ENCODE measurements at regions not wholly inside any gene's neighbourhood (a gene's known extent, or its start where the extent isn't known, plus 50 kb on each side); places are given as distances from the start of the nearest gene placed in this dataset.

DNA sequence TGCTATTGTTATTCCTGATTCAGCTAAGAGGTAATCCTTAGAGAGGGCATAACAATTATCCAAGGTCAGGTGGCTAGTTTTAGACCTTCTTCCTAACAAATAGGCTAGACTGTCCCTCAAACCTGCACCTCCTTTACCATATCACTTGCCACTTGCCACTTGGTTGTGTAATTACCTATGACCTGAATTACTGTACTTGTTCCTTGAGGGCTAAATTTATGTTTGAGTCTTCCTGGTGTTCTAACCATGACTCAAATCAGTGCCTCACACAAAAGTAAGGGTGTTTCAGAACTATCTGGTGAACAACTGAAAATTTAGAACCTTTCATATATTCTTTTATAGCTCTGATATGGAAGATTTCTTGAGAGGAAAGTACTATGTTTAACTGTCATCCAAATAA, 365.8 kb upstream of the SEMA6D start:
- DNase-seq = no peak

DNA sequence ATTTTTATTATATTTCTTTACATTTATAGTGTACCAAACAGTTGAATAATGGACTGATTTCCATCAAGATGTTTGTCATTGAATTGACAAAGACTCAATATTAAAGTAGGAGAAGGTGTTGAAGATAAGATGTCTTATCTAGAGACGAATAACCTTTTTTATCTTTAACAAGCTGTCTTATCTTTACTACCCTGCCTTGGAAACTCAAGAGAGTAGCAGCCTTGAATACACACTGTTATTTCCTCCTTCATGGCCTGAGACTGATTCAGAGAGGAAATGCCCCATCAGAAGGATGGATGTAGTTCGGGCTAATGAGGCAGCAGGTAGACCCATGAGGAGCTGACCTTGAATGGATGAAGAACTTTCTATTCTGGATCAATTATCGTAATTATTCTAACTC, 365.1 kb upstream of the SEMA6D start:
- DNase-seq = no peak

DNA sequence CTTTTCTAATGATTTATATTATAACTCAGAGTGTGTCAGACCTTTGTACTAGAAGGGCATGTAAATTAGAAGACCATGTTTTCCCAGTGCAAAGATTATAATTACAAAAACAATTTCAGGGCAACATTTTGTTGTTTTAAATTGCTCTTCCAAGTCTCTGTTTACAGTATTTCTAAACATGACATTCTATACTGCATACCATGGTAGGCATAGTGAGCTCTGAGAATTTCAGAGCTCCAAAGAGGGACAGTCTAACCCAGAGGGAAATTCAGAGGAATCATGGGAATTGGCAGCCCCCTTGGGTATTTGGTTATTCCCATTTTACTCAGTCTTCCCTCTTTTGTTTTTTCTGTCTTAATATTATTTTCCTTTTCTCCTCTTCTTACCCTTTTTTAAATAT, 361.5 kb upstream of the SEMA6D start:
- no peak for DNase-seq

DNA sequence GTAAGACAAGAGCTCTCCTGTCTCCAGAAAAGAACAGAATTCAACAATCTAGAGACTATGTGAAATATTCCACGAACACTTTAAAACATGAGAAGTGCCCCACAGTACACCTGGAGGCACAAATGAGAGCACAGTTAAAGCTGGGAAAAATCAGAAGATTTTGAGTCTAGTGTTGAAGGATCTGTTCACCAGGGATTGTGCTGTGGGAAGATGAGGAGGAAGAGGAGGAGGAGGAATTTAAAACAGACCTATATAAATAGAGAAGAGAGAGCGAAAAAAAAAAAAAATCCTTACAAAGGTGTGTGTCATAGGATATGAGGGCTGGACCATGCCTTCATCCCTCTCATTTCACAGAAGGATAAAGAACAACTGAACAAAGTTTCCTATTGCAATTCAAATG, 361.0 kb upstream of the SEMA6D start:
- DNase-seq = no peak

DNA sequence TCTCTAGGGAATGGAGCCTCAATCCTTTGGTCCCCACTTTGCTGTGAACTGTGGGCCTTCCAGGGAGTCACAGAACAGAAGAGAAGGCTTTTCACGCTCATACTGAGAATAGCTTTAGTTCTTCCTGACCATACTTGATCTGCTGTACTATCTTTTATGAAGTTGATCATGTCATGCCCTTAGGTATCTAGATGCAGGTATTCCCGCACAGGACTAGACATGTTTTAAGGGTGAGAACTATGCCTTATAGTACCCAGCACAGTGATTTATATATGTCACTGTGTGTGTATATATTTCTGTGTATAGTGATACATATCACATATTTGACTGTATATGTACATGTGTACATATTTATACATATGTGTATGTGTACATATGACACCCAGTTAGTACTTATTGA, 358.4 kb upstream of the SEMA6D start:
- DNase-seq = no peak

DNA sequence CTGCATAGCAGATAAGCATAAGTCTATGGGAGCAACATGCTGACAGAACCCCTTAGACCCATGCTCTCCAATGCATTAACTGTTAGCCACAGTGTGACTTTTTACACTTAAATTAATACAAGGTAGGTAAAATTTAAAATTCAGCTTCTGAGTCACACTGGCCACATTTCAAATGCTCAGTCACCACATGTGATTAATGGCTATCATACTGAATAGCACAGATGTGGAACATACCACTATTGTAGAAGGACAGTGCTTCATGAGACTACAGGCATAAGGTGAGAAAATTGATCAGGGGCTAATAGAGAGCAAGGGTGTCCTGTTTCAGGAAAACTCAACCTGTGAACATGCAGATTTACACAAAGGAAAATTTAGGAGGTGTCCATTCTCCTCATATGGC, 357.0 kb upstream of the SEMA6D start:
- no peak for DNase-seq

DNA sequence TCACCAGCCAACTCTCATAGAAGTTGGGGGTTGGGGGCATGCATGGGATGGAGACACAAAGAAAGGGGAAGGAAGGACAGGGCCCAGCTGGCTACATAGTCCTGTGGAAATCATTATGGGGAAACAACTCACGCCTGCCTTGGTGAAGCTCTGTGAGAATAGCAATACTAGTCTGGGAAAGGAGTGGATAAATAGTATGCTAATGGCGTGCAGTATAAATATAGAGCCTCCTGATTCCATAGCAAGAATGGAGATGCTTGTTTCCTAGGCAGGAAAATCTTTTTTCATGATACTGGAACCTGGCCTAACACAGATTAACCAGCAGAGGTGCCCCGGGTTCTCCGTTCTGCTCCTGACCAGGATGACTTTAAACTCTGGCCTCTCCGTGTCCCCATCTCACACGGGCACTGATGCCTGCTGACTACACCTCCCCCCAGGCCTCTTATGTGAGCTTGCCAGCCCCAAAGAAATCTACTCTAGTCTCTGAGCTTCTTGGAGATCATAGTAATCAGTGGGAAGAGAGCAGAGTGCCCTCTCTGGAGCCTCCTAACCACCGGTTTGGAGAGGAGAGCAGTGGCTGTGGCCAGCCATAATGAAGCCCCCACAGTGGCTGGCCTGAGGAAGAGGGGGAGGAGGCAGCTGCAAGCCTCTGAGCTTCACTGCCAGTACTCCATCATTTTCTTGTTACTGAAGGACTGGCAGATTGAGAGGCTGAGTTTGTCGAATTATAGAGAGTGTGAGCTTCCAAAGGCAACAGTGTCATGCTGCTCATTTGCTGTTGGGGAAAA, 355.0 kb upstream of the SEMA6D start:
- no peak for DNase-seq

DNA sequence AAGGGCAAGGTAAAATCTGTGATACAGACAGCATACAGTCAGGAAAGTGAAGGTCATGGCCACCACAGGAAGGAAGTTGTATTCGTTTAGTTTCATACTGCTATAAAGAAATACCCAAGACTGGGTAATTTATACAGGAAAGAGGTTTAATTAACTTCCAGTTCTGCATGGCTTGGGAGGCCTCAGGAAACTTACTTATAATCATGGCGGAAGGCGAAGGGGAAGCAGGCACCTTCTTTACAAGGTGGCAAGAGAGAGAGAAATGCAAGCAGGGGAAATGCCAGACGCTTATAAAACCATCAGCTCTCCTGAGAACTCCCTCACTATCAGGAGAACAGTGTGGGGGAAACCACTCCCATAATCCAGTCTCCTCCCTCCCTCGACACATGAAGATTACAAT, 353.7 kb upstream of the SEMA6D start:
- DNase-seq = no peak

DNA sequence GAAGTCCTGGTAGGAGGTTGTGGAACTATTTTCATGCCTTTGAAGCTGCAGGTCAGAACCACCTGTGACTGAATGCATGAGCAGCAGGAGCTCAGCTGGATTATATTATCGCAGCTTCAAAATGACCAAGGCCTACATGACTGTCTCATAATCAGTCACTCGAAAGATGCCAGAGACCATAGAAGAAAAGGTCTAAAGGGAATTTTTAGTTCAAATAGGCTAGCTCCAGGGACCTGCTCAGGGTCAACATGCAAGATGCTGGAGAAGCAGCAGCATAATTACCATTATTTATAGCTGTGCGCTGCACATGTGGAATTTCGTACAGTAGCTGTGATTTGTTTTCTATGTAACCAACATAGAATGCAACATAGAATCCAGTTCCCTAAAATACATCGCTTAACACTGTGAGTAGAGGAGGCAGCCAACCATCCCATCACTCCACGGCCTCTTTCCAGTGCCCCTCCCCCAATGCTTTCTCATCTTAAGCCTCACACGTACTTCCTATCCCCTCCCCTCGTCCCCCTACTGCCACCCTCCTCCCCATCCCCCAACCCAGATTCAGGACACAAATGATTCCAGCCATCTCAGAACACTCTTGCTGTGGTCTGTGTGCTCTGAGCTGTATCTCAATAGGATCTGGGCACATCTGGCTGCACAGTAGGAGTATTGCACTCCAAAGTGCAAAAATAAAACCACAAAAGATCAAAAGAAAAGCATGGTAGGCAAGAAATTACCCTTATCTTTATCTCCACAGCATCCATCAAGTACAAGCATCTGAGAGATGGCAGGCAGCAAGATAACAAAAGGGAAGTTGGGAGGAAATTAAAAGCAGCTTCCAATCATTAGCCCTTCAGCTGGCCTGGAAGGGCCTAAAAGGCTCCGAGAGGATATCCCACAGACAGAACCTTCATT, 352.8 kb upstream of the SEMA6D start:
- no peak for DNase-seq

DNA sequence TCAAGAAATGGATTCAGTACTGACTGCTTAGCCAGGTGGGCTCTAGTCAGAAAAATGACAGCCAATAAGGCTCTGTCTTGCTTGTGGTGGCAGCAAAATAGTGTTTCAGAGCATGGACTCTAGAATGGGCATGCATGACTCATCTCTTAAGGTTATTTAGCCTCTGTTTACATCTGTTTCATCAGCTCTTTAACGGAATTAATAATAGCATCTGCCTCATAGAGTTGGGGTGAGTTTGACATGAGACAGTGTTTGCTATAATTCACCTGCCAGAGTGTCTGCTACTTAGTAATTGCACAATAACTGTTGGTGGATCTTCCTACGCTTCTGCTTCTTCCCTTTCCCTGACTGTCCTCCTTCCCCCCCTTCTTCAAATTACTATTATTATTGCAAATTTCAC, 350.4 kb upstream of the SEMA6D start:
- DNase-seq = no peak

DNA sequence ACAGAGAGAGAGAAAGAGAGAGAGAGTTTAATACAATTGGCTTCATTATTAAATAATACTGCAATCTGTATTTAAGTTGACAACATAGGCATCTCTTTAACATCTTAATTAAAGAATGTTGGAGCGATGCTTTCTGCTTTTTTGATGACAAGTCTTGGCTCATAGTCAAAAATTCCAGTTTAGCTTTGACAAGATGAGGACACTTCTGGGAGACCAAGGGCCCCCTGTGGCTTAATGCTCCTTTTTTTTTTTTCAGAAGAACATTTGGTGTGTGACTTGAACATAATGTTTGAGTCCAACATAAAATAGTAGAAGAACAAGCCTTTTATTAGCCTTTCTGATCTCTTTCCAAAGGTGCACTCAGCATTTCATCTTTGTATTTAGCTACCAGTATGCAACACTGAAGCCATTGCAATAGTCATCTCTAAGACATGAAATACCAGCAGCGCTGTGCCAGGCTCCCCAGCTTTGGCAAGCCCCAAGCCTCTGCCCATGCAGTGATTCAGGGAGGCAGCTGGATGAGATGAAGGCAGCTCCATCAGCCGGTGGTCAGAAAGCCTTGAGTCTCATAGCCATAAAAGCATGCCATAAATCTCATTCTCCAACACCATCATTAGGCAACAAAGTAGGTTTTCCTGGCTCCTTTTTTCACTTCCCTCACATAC, 349.4 kb upstream of the SEMA6D start:
- DNase-seq = no peak

DNA sequence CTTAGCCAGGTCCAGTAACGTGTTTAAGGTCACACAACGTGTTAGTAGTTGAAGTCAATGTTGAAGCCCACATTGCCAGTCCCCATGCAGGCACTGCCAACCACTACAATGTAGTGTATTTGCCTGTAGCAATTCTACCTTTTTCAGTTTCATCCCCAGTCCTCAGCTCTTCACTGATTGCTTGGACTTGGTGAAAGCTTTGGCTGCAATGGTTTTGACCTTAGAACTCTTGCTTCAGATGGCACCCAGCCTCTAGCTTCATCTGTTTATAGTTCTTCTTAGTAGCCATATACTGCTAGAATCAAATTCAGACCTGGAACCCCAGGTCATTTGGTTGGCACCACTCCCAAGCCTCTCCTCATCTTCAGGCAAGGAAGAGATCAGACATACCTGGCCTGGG, 345.4 kb upstream of the SEMA6D start:
- no peak for DNase-seq

DNA sequence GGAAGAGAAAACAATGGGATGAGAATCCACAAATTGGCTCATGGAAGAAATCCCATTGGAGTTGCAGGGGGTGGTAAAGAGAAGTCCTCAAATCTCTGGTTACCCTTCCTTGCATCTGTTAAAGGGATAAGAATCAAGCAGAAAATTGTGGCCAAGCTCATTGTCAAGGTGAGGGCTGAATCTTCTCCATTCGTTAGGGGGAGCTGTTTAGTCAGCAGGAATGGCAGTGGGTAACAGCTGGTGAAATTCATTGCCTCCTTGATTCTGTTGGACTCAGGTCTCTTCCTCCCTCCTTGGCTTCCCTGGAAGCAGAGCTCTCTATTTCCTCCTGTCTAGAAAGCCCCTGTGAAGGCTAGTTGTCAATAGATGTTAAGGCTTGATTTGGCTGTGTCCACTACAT, 343.1 kb upstream of the SEMA6D start:
- no peak for DNase-seq

DNA sequence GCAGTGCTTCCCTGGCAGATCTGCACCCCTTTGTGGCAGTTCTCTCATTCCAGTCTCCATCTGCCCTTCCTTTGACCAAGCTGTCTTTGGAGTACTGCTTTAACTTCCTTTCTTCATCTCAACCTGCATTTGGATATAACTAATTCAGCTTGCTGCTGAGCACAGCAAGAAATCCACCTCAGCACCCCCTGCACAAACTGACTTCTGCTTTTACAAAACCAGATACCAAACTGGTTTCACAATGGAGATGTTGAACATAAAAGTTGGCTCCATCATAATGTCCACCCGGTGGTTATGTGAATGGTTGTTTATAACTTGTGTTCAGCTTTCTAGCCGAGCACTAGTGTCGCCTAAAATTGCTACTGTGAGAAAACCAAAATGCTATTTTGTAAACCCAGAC, 341.1 kb upstream of the SEMA6D start:
- DNase-seq = no peak

DNA sequence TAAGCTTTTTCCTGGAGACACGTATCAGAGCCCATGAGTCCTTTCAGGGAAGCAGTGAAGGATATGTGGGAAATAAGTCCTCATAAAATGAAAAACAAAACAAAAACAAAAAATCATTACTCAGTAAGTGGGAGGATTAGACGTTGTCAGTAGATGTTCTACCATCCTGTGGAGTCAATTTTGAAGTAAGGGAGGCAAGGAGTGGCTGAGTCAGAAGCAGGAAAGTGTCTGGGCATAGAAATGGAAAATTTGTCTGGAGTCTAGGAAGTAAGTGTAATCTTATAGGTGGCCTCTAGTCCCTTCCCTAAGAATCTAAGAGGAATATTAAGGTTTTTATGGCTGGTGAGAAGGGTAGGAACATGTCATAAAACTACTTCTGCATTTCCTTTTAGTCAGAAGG, 339.8 kb upstream of the SEMA6D start:
- DNase-seq = no peak

DNA sequence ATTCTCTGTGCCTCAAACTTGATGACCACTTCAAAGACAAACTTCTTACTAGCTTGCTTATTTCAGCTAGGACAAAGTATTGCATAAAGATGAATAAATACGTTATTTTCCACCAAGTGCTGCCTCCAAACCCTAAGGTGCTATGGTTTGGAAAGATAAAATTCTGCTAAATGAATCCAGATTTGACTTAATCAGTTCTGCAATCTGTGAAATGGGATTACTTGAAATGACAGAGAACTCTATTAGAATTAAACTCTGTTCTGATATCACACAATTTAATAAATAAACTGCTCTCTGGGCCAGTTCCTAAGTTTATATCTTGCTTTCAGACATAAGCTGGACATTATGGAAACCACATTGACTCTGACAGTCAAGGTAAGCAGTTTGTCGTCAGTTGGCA, 338.8 kb upstream of the SEMA6D start:
- no peak for DNase-seq

DNA sequence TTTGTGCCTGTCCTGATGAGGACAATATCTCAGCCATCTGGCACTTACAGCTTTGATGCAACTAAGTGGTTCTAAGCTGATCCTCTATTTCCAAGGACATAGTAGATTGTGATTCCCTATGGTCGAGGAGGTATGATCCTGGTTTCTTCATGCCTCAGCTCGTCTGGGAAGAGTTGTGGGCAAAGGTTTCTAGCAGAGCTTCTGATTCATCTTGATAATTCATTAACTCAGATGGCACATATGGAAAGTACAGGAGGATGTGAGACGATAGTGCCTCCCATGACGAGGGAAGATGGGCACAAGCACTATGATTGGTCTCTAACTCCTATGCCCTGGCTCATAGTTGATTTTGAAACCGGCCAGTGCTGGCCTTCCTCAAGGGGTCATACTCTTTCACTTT, 334.2 kb upstream of the SEMA6D start:
- no peak for DNase-seq

DNA sequence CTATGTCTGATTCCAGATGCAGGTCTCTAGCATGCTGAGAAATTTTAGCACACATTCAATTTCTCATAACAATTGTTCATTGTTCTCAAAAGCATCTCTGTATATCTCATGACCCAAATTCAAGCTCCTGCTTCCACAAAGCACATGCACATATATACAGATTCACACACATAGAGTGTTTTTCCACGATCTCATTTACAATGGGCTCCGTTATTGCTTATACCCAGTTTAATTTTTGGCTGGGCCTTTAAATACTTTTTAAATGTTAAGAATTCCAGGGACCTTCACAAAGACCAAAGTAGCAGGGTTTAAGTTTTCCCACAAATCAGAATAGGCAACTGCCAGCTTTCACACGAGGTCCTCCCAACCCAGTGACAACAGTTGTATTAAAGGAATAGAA, 333.5 kb upstream of the SEMA6D start:
- DNase-seq = no peak

DNA sequence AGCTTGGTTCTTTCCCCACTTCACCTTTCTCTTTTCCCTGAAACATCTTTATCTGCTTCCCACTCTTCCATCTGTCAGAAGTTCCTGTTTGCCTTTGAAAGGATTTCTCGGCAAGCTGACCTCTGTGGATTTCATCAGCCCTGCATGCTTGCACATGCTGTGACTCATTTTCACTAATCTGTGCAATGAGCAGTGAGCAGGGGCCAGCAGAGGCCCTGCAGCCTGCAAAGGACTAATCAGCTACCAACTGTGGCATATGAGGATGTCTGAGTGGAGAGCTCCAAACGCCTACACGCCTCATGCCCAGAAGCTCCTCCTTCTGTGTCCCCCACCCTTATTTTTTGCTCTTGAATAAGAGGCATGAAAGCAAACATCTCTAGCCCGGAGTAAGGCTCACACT, 333.0 kb upstream of the SEMA6D start:
- DNase-seq = no peak

DNA sequence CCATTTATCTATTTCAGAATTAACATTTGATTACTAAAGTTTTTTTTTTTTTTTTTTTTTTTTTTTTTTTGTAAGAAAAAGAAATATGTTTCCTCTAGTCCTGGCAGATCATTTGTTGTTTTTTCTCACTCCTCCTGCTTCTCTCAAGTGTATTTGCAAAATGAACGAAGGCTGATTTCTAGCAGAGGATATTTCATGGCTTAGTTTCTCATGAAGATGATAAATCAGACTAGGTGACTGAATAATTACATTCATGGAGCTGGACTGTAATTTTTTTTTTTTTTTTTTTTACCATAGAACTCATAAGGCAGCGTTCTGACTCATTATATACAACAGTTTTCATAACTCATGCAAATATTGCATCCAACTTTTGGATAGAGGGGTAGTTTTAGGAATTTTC, 332.5 kb upstream of the SEMA6D start:
- DNase-seq = no peak

DNA sequence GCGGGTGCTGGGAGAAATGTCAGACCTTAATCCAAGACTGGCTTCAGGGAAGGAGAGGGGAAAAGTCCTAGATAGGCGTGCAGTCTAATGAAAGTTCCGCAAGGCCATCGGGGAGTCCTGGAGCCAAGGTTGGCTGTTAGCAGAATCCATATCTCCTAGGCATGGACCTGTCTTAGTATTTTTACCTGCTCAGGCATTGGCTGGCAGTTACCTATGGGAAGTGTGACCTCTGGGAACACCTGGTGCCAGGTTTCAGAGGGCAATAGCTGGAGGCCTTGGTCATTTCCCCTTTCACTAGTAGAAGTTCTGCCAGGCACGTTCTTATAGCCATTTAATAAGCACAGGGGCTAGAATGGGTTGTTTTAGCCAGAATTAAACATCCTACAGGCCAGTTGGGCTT, 330.8 kb upstream of the SEMA6D start:
- DNase-seq = no peak

DNA sequence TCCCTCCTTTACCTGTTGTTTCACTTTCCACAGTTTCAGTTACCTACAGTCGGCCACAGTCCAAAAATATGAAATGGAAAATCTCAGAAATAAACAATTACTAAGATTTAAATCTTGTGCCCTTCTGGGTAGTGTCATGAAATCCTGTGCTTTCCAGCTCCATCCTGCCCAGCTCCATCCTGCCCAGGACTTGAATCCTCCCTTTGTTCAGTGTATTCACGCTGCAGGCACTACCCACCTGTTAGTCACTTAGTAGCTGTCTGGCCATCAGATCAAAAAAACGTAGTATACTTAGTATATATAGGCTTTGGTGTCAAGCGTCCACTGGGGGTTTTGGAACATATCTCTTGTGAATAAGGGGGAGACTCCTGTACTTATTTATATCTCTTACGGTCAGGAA, 329.0 kb upstream of the SEMA6D start:
- no peak for DNase-seq

DNA sequence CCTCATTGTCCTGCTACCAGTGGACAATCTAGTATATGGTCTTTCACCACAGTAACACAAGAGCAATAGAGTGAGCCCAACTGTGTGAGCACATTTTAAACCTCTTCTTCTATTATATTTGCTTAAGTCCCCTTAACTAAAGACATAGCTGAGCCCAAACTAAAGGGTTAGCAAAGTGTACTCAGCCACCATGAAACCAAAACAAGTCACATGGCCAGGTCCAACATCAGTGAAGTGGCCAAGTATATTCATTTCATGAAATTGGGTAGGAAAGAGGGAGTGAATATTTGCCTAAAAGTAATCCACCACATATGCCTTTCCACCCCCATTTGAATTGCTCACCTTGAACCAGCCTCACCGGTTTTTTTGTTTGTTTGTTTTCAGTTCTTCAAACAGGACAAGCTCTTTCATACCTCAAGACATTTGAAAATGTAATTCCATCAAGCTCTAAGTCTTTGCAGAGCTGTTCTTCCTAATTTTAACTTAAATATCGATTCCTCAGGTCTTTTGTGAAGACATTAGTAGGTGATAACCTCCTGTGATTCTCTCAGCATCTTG, 327.0 kb upstream of the SEMA6D start:
- DNase-seq = no peak

Data from activated CD4-positive, CD25-positive, alpha-beta regulatory T cell treated with anti-CD3 and anti-CD28 coated beads, Interleukin-2, amount 50 U/mL, for 72 hours (primary cell).